ENCODE measurements at regions not wholly inside any gene's neighbourhood (a gene's known extent, or its start where the extent isn't known, plus 50 kb on each side); places are given as distances from the start of the nearest gene placed in this dataset.
"Not testable (repeated sequence)": the region's sequence is repeated elsewhere in the genome, so short reads cannot be mapped to it uniquely, and the experiment has no call there.

GRCh38 chr9:120338340-120338739 is 241.6 kb downstream of the CDK5RAP2 start:
- no peak for DNase-seq (ENCODE audit: low spot score)

GRCh38 chr9:120337131-120337530 is 242.8 kb downstream of the CDK5RAP2 start:
- no peak for DNase-seq (ENCODE audit: low spot score)

GRCh38 chr9:120336753-120337090 is 243.2 kb downstream of the CDK5RAP2 start:
- DNase-seq (ENCODE audit: low spot score) = no peak

GRCh38 chr9:120336021-120336752 is 243.8 kb downstream of the CDK5RAP2 start:
- no peak for DNase-seq (ENCODE audit: low spot score)

- no peak for DNase-seq (ENCODE audit: low spot score)
Measured at GRCh38 chr9:120331913-120332312, 248.1 kb downstream of the CDK5RAP2 start.

GRCh38 chr9:120330031-120330430 is 249.9 kb downstream of the CDK5RAP2 start:
- no peak for DNase-seq (ENCODE audit: low spot score)

- DNase-seq (ENCODE audit: low spot score) = no peak
Measured at GRCh38 chr9:120327322-120327721, 252.6 kb downstream of the CDK5RAP2 start.

- no peak for DNase-seq (ENCODE audit: low spot score)
Measured at GRCh38 chr9:120326049-120326693, 253.8 kb downstream of the CDK5RAP2 start.

GRCh38 chr9:120324996-120325642 is 254.8 kb downstream of the CDK5RAP2 start:
- no peak for DNase-seq (ENCODE audit: low spot score)

GRCh38 chr9:120324461-120324860 is 255.5 kb downstream of the CDK5RAP2 start:
- DNase-seq (ENCODE audit: low spot score) = no peak

GRCh38 chr9:120323125-120323524 is 256.8 kb downstream of the CDK5RAP2 start:
- DNase-seq (ENCODE audit: low spot score) = no peak

- DNase-seq (ENCODE audit: low spot score) = no peak
Measured at GRCh38 chr9:120319452-120319851, 260.5 kb downstream of the CDK5RAP2 start.

- DNase-seq (ENCODE audit: low spot score) = no peak
Measured at GRCh38 chr9:120315154-120315553, 264.8 kb downstream of the CDK5RAP2 start.

- no peak for DNase-seq (ENCODE audit: low spot score)
Measured at GRCh38 chr9:120312031-120312430, 267.9 kb downstream of the CDK5RAP2 start.

GRCh38 chr9:120310035-120310434 is 269.9 kb downstream of the CDK5RAP2 start:
- no peak for DNase-seq (ENCODE audit: low spot score)

- DNase-seq (ENCODE audit: low spot score) = no peak
Measured at GRCh38 chr9:120308495-120308894, 271.5 kb downstream of the CDK5RAP2 start.

GRCh38 chr9:120307599-120307998 is 272.4 kb downstream of the CDK5RAP2 start:
- DNase-seq (ENCODE audit: low spot score) = no peak

GRCh38 chr9:120306561-120306960 is 273.4 kb downstream of the CDK5RAP2 start:
- no peak for DNase-seq (ENCODE audit: low spot score)

GRCh38 chr9:120306088-120306487 is 273.9 kb downstream of the CDK5RAP2 start:
- DNase-seq (ENCODE audit: low spot score) = no peak

GRCh38 chr9:120304896-120305295 is 275.1 kb downstream of the CDK5RAP2 start:
- not testable (repeated sequence) for DNase-seq (ENCODE audit: low spot score)

- no peak for DNase-seq (ENCODE audit: low spot score)
Measured at GRCh38 chr9:120303519-120303918, 276.4 kb downstream of the CDK5RAP2 start.

- no peak for DNase-seq (ENCODE audit: low spot score)
Measured at GRCh38 chr9:120299785-120300184, 280.2 kb downstream of the CDK5RAP2 start.

GRCh38 chr9:120294003-120294402 is 286.0 kb downstream of the CDK5RAP2 start:
- DNase-seq (ENCODE audit: low spot score) = no peak
